ENCODE measurements at regions not wholly inside any gene's neighbourhood (a gene's known extent, or its start where the extent isn't known, plus 50 kb on each side); places are given as distances from the start of the nearest gene placed in this dataset.
"Not testable (repeated sequence)": the region's sequence is repeated elsewhere in the genome, so short reads cannot be mapped to it uniquely, and the experiment has no call there.

- Histone ChIP-seq H3K27ac (ENCODE audit: low read length) (no peak overlapping the region), H3K27me3 (ENCODE audit: control insufficient read depth in 1 of 2, insufficient read depth in 2 of 2, low read length in 2 of 2) (no peaks in the 10 kb centered on the region), H3K9ac (ENCODE audit: low read length in 2 of 2) (no peak overlapping the region), H3K4me1 (ENCODE audit: control insufficient read depth, insufficient read depth, low read length) (no peaks in the 10 kb centered on the region), H3K9me3 (ENCODE audit: control insufficient read depth in 2 of 2, low read length in 2 of 2) (no peaks in the 10 kb centered on the region), H3K36me3 (ENCODE audit: control insufficient read depth in 2 of 2, insufficient read depth in 2 of 2, low read length in 2 of 2) (no peaks in the 10 kb centered on the region), H3K4me3 (ENCODE audit: low read length in 2 of 2) (no peak overlapping the region)
Observed at GRCh38 chr14:62455446-62455845, 589.8 kb downstream of the KCNH5 start.

DNA sequence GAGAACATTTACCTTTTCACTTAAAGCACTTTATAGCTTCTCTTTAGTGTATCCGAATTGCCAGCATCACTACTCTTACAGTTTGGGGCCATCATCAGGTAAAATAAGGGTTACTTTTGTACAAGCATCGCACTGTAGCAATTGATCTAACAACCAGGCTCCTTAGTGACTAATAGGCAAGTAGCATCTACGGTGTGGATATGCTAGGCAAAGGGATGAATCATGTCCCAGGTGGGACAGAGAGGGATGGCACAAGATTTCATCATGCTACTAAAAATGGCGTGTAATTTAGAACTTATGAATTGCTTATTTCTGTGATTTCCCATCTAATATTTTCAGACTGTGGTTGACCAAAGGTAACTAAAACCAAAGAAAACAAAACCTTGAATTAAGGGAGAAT lies 582.3 kb downstream of the KCNH5 start:
- H3K4me3 ChIP-seq (ENCODE audit: low read length in 2 of 2) = no peak overlapping the region
- no peaks in the 10 kb centered on the region for H3K4me1 ChIP-seq (ENCODE audit: control insufficient read depth, insufficient read depth, low read length)
- no peaks in the 10 kb centered on the region for H3K27me3 ChIP-seq (ENCODE audit: control insufficient read depth in 1 of 2, insufficient read depth in 2 of 2, low read length in 2 of 2)

GRCh38 chr14:62468946-62469345 lies 576.3 kb downstream of the KCNH5 start:
- no peaks in the 10 kb centered on the region for H3K4me1 ChIP-seq (ENCODE audit: control insufficient read depth, insufficient read depth, low read length)
- H3K9ac ChIP-seq (ENCODE audit: low read length in 2 of 2) = no peak overlapping the region
- H3K27ac ChIP-seq (ENCODE audit: low read length) = no peak overlapping the region
- no peaks in the 10 kb centered on the region for H3K36me3 ChIP-seq (ENCODE audit: control insufficient read depth in 2 of 2, insufficient read depth in 2 of 2, low read length in 2 of 2)
- no peaks in the 10 kb centered on the region for H3K27me3 ChIP-seq (ENCODE audit: control insufficient read depth in 1 of 2, insufficient read depth in 2 of 2, low read length in 2 of 2)
- no peaks in the 10 kb centered on the region for H3K9me3 ChIP-seq (ENCODE audit: control insufficient read depth in 2 of 2, low read length in 2 of 2)
- H3K4me3 ChIP-seq (ENCODE audit: low read length in 2 of 2) = no peak overlapping the region

More for the DNA sequence above, 582.3 kb downstream of the KCNH5 start:
- H3K9me3 ChIP-seq (ENCODE audit: control insufficient read depth in 2 of 2, low read length in 2 of 2) = no peaks in the 10 kb centered on the region
- no peak overlapping the region for H3K27ac ChIP-seq (ENCODE audit: low read length)
- no peak overlapping the region for H3K9ac ChIP-seq (ENCODE audit: low read length in 2 of 2)
- H3K36me3 ChIP-seq (ENCODE audit: control insufficient read depth in 2 of 2, insufficient read depth in 2 of 2, low read length in 2 of 2) = no peaks in the 10 kb centered on the region

DNA sequence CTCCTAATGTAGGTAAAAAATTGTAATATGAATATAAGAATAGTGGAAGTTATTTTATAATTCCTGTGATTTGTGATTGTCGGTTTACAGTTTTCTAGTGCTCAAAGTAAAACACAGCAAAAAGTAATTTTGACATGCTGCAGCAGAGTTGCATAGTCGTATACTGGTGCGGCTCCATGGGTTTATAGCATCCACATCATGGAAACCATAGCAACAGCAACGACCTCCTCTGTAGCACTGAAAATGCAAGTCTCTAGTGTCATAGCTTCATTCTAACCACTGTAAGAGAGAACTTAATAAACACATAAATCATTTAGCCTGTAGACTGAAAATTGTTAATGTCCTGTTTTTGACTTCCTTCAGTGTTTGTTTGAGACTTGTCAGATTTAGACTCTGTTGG lies 574.3 kb downstream of the KCNH5 start:
- Histone ChIP-seq H3K27ac (ENCODE audit: low read length) (no peak overlapping the region), H3K27me3 (ENCODE audit: control insufficient read depth in 1 of 2, insufficient read depth in 2 of 2, low read length in 2 of 2) (no peaks in the 10 kb centered on the region), H3K9ac (ENCODE audit: low read length in 2 of 2) (no peak overlapping the region)

GRCh38 chr14:62491146-62491545 lies 554.1 kb downstream of the KCNH5 start:
- no peak overlapping the region for H3K27ac ChIP-seq (ENCODE audit: low read length)
- H3K9ac ChIP-seq (ENCODE audit: low read length in 2 of 2) = no peak overlapping the region
- H3K4me1 ChIP-seq (ENCODE audit: control insufficient read depth, insufficient read depth, low read length) = no peaks in the 10 kb centered on the region
- no peaks in the 10 kb centered on the region for H3K27me3 ChIP-seq (ENCODE audit: control insufficient read depth in 1 of 2, insufficient read depth in 2 of 2, low read length in 2 of 2)
- no peak overlapping the region for H3K4me3 ChIP-seq (ENCODE audit: low read length in 2 of 2)
- no peaks in the 10 kb centered on the region for H3K36me3 ChIP-seq (ENCODE audit: control insufficient read depth in 2 of 2, insufficient read depth in 2 of 2, low read length in 2 of 2)
- peaks cover 0 to 6% of the 10 kb centered on the region in 2 donors for H3K9me3 ChIP-seq (ENCODE audit: control insufficient read depth in 2 of 2, low read length in 2 of 2)

More for the DNA sequence above, 574.3 kb downstream of the KCNH5 start:
- Histone ChIP-seq H3K9me3 (ENCODE audit: control insufficient read depth in 2 of 2, low read length in 2 of 2) (no peaks in the 10 kb centered on the region), H3K4me3 (ENCODE audit: low read length in 2 of 2) (no peak overlapping the region), H3K4me1 (ENCODE audit: control insufficient read depth, insufficient read depth, low read length) (no peaks in the 10 kb centered on the region), H3K36me3 (ENCODE audit: control insufficient read depth in 2 of 2, insufficient read depth in 2 of 2, low read length in 2 of 2) (no peaks in the 10 kb centered on the region)

DNA sequence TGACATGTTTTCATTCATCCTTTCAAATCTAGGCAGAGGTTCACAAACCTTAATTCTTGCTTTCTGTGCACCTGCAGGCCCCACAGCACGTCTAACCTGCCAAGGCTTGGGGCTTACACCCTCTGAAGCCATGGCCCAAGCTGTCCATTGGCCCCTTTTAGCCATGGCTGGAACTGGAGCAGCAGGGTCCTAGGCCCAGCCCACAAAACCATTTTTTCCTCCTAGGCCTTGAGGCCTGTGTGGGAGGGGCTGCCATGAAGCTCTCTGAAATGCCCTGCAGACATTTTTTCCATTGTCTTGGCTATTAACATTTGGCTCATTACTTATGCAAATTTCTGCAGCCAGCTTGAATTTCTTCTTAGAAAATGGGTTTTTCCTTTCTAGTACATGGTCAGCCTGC lies 547.5 kb downstream of the KCNH5 start:
- Histone ChIP-seq H3K9ac (ENCODE audit: low read length in 2 of 2) (no peak overlapping the region), H3K4me3 (ENCODE audit: low read length in 2 of 2) (no peak overlapping the region), H3K36me3 (ENCODE audit: control insufficient read depth in 2 of 2, insufficient read depth in 2 of 2, low read length in 2 of 2) (no peaks in the 10 kb centered on the region), H3K27me3 (ENCODE audit: control insufficient read depth in 1 of 2, insufficient read depth in 2 of 2, low read length in 2 of 2) (no peaks in the 10 kb centered on the region), H3K4me1 (ENCODE audit: control insufficient read depth, insufficient read depth, low read length) (no peaks in the 10 kb centered on the region), H3K9me3 (ENCODE audit: control insufficient read depth in 2 of 2, low read length in 2 of 2) (peaks cover 3 to 9% of the 10 kb centered on the region in 2 donors), H3K27ac (ENCODE audit: low read length) (no peak overlapping the region)

GRCh38 chr14:62501021-62501750 lies 544.1 kb downstream of the KCNH5 start:
- Histone ChIP-seq H3K36me3 (ENCODE audit: control insufficient read depth in 2 of 2, insufficient read depth in 2 of 2, low read length in 2 of 2) (no peaks in the 10 kb centered on the region), H3K9me3 (ENCODE audit: control insufficient read depth in 2 of 2, low read length in 2 of 2) (peaks cover 3% of the 10 kb centered on the region in 2 donors), H3K27me3 (ENCODE audit: control insufficient read depth in 1 of 2, insufficient read depth in 2 of 2, low read length in 2 of 2) (no peaks in the 10 kb centered on the region), H3K9ac (ENCODE audit: low read length in 2 of 2) (no peak overlapping the region), H3K4me1 (ENCODE audit: control insufficient read depth, insufficient read depth, low read length) (no peaks in the 10 kb centered on the region), H3K27ac (ENCODE audit: low read length) (no peak overlapping the region), H3K4me3 (ENCODE audit: low read length in 2 of 2) (no peak overlapping the region)

DNA sequence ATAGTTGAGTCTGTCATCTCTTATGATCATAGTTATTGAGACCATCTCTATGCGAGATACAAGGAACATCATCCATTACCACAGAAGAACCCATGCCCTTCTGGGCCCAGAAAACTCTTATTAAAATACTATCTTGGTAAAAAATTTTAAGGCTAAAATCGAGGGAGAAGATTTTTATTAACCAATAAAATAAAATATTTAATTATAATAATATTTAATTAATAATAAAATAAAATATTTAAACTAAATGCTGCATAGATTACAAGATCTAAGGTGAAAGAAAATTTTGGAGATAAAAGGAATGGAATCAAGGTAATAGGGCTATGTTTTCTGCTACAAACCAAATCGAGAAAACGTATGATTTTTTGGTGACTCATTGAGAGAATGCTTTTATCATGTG lies 540.2 kb downstream of the KCNH5 start:
- Histone ChIP-seq H3K27ac (ENCODE audit: low read length) (no peak overlapping the region), H3K9ac (ENCODE audit: low read length in 2 of 2) (no peak overlapping the region), H3K36me3 (ENCODE audit: control insufficient read depth in 2 of 2, insufficient read depth in 2 of 2, low read length in 2 of 2) (no peaks in the 10 kb centered on the region), H3K4me1 (ENCODE audit: control insufficient read depth, insufficient read depth, low read length) (no peaks in the 10 kb centered on the region), H3K4me3 (ENCODE audit: low read length in 2 of 2) (no peak overlapping the region), H3K9me3 (ENCODE audit: control insufficient read depth in 2 of 2, low read length in 2 of 2) (no peaks in the 10 kb centered on the region), H3K27me3 (ENCODE audit: control insufficient read depth in 1 of 2, insufficient read depth in 2 of 2, low read length in 2 of 2) (no peaks in the 10 kb centered on the region)

GRCh38 chr14:62521309-62521708 lies 523.9 kb downstream of the KCNH5 start:
- H3K9ac ChIP-seq (ENCODE audit: low read length in 2 of 2); H3K4me1 ChIP-seq (ENCODE audit: control insufficient read depth, insufficient read depth, low read length); H3K36me3 ChIP-seq (ENCODE audit: control insufficient read depth in 2 of 2, insufficient read depth in 2 of 2, low read length in 2 of 2); H3K4me3 ChIP-seq (ENCODE audit: low read length in 2 of 2); H3K27me3 ChIP-seq (ENCODE audit: control insufficient read depth in 1 of 2, insufficient read depth in 2 of 2, low read length in 2 of 2); H3K27ac ChIP-seq (ENCODE audit: low read length); H3K9me3 ChIP-seq (ENCODE audit: control insufficient read depth in 2 of 2, low read length in 2 of 2): not testable (repeated sequence)

DNA sequence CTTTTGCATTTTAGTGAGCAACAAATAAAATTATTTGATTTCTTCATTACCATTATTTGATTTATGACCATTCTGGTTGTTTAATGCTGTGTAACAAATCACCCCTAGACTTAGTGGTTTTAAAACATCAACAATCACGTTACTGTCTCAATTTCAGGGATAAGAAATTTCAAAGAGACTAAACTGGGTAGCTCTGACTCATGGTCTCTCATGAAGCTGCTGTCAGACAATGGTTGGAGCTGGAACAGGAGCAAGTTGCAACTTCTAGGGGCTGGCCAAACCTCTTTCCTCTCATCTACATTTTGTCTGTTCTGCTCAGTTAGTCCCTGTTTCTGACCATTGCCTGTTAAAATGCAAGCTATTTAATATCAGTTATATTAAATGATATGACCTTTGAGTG lies 517.0 kb downstream of the KCNH5 start:
- Histone ChIP-seq H3K36me3 (ENCODE audit: control insufficient read depth in 2 of 2, insufficient read depth in 2 of 2, low read length in 2 of 2) (no peaks in the 10 kb centered on the region), H3K27me3 (ENCODE audit: control insufficient read depth in 1 of 2, insufficient read depth in 2 of 2, low read length in 2 of 2) (no peaks in the 10 kb centered on the region), H3K9me3 (ENCODE audit: control insufficient read depth in 2 of 2, low read length in 2 of 2) (no peaks in the 10 kb centered on the region)

DNA sequence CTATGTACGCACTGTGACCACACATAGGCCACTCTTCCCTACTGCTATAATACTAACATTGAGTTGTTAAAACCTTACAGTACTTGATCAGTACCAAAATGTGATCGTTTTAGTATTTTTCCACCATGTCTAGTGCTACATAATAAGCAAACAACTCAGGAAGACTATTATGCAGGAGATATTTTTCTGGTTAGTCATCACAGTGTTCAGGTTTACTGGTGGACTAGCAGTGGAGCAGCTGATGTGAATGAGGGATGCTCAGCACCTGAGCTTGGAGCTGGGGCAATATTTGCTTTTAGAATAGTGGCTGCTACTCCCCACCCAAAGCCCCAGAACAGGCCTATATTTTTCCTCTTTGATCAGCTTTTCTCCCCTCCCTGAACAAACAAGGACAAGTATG lies 513.1 kb downstream of the KCNH5 start:
- Histone ChIP-seq H3K27ac (ENCODE audit: low read length) (no peak overlapping the region), H3K36me3 (ENCODE audit: control insufficient read depth in 2 of 2, insufficient read depth in 2 of 2, low read length in 2 of 2) (no peaks in the 10 kb centered on the region), H3K4me3 (ENCODE audit: low read length in 2 of 2) (no peak overlapping the region), H3K9me3 (ENCODE audit: control insufficient read depth in 2 of 2, low read length in 2 of 2) (no peaks in the 10 kb centered on the region), H3K27me3 (ENCODE audit: control insufficient read depth in 1 of 2, insufficient read depth in 2 of 2, low read length in 2 of 2) (no peaks in the 10 kb centered on the region), H3K4me1 (ENCODE audit: control insufficient read depth, insufficient read depth, low read length) (no peaks in the 10 kb centered on the region), H3K9ac (ENCODE audit: low read length in 2 of 2) (no peak overlapping the region)

More for the DNA sequence above, 517.0 kb downstream of the KCNH5 start:
- Histone ChIP-seq H3K4me3 (ENCODE audit: low read length in 2 of 2) (no peak overlapping the region), H3K27ac (ENCODE audit: low read length) (no peak overlapping the region), H3K4me1 (ENCODE audit: control insufficient read depth, insufficient read depth, low read length) (no peaks in the 10 kb centered on the region), H3K9ac (ENCODE audit: low read length in 2 of 2) (no peak overlapping the region)

Data from stomach smooth muscle (tissue), 2 donors.